GM21723 (cell line): ENCODE measurements at regions not wholly inside any gene's neighbourhood (a gene's known extent, or its start where the extent isn't known, plus 50 kb on each side); places are given as distances from the start of the nearest gene placed in this dataset.

ENCODE experiments used
- ATAC-seq: cut with Tn5 transposase; IDR thresholded peaks from one replicate; pipeline ENCODE4 v1.9.1; 2021; ENCODE audit warnings: mild to moderate bottlenecking, moderate library complexity; ENCODE audit not compliant: unreplicated experiment

- no peak for ATAC-seq
Measured at GRCh38 chr10:2659660-2660209, 407.6 kb upstream of the PFKP start.

GRCh38 chr10:2658780-2659179, 408.6 kb upstream of the PFKP start:
- ATAC-seq = no peak

GRCh38 chr10:2650328-2650727, 417.0 kb upstream of the PFKP start:
- ATAC-seq = no peak

GRCh38 chr10:2641028-2641427, 426.3 kb upstream of the PFKP start:
- no peak for ATAC-seq

- ATAC-seq = no peak
Measured at GRCh38 chr10:2633630-2634029, 433.7 kb upstream of the PFKP start.

- no peak for ATAC-seq
Measured at GRCh38 chr10:2631557-2632205, 435.7 kb upstream of the PFKP start.

GRCh38 chr10:2628705-2629104, 438.6 kb upstream of the PFKP start:
- no peak for ATAC-seq

- ATAC-seq = no peak
Measured at GRCh38 chr10:2627969-2628368, 439.4 kb upstream of the PFKP start.

GRCh38 chr10:2625094-2625493, 442.3 kb upstream of the PFKP start:
- ATAC-seq = no peak

GRCh38 chr10:2623675-2624274, 443.6 kb upstream of the PFKP start:
- ATAC-seq = no peak

GRCh38 chr10:2620827-2621521, 446.4 kb upstream of the PFKP start:
- ATAC-seq = no peak

GRCh38 chr10:2619916-2620315, 447.4 kb upstream of the PFKP start:
- ATAC-seq = no peak

GRCh38 chr10:2619472-2619871, 447.9 kb upstream of the PFKP start:
- no peak for ATAC-seq

- no peak for ATAC-seq
Measured at GRCh38 chr10:2618690-2619089, 448.7 kb upstream of the PFKP start.

- ATAC-seq = no peak
Measured at GRCh38 chr10:2616215-2616614, 451.1 kb upstream of the PFKP start.

GRCh38 chr10:2611603-2612002, 455.7 kb upstream of the PFKP start:
- ATAC-seq = no peak

GRCh38 chr10:2610946-2611345, 456.4 kb upstream of the PFKP start:
- ATAC-seq = no peak

GRCh38 chr10:2604891-2605290, 462.5 kb upstream of the PFKP start:
- no peak for ATAC-seq

GRCh38 chr10:2599571-2599970, 467.8 kb upstream of the PFKP start:
- no peak for ATAC-seq

- ATAC-seq = no peak
Measured at GRCh38 chr10:2592360-2593160, 474.8 kb upstream of the PFKP start.

- ATAC-seq = no peak
Measured at GRCh38 chr10:2589196-2589595, 478.2 kb upstream of the PFKP start.
